ENCODE measurements at regions not wholly inside any gene's neighbourhood (a gene's known extent, or its start where the extent isn't known, plus 50 kb on each side); places are given as distances from the start of the nearest gene placed in this dataset.
A peak's percentile ranks its signal among the peaks of the same experiment; 100 is the strongest.

- H3K9me3 ChIP-seq (ENCODE audit: low read depth, low read length), result no peaks in the 10 kb centered on the region
- H3K27me3 ChIP-seq (ENCODE audit: insufficient read depth, low read length), result no peaks in the 10 kb centered on the region
- no peak for TF ChIP-seq CTCF (IDR thresholded peaks at IDR 0.05; ENCODE audit: extremely low read depth, low read depth, low read length)
- H3K36me3 ChIP-seq (ENCODE audit: insufficient read depth, low read length), result no peaks in the 10 kb centered on the region
- H3K4me1 ChIP-seq (ENCODE audit: insufficient read depth, low read length), result peaks cover 21% of the 10 kb centered on the region
- H3K4me3 ChIP-seq (ENCODE audit: insufficient read depth, low read length), result no peak overlapping the region
- DNase-seq (ENCODE audit: insufficient read length, low spot score, missing footprints), result no peak
- H3K79me2 ChIP-seq (ENCODE audit: insufficient read depth, low read length), result no peaks in the 10 kb centered on the region
- H3K4me2 ChIP-seq (ENCODE audit: insufficient read depth, low read length), result peak overlapping the region; percentile 43
- no peak overlapping the region for H3K27ac ChIP-seq (ENCODE audit: low read depth, low read length)
- no peaks in the 10 kb centered on the region for H4K20me1 ChIP-seq (ENCODE audit: insufficient read depth, low read length)
- H2AFZ ChIP-seq (ENCODE audit: low read length), result peak overlapping the region; percentile 44
These were observed 403.1 kb upstream of the TRIB2 start for GRCh38 chr2:12313445-12314126.

- Histone ChIP-seq H2AFZ (ENCODE audit: low read length) (peak overlapping the region; percentile 44), H3K9me3 (ENCODE audit: low read depth, low read length) (no peaks in the 10 kb centered on the region), H3K4me3 (ENCODE audit: insufficient read depth, low read length) (no peak overlapping the region), H3K4me1 (ENCODE audit: insufficient read depth, low read length) (peaks cover 28% of the 10 kb centered on the region), H4K20me1 (ENCODE audit: insufficient read depth, low read length) (no peaks in the 10 kb centered on the region), H3K79me2 (ENCODE audit: insufficient read depth, low read length) (no peaks in the 10 kb centered on the region), H3K36me3 (ENCODE audit: insufficient read depth, low read length) (no peaks in the 10 kb centered on the region), H3K27ac (ENCODE audit: low read depth, low read length) (no peak overlapping the region), H3K27me3 (ENCODE audit: insufficient read depth, low read length) (no peaks in the 10 kb centered on the region), H3K4me2 (ENCODE audit: insufficient read depth, low read length) (peak overlapping the region; percentile 43)
- TF ChIP-seq CTCF (IDR thresholded peaks at IDR 0.05; ENCODE audit: extremely low read depth, low read depth, low read length), result no peak
- peak; percentile 65 for DNase-seq (ENCODE audit: insufficient read length, low spot score, missing footprints)
These were observed 402.5 kb upstream of the TRIB2 start for GRCh38 chr2:12314127-12314760.

GRCh38 chr2:12315224-12315623 is 401.5 kb upstream of the TRIB2 start:
- Histone ChIP-seq H3K27me3 (ENCODE audit: insufficient read depth, low read length) (no peaks in the 10 kb centered on the region), H3K4me2 (ENCODE audit: insufficient read depth, low read length) (no peak overlapping the region), H3K4me1 (ENCODE audit: insufficient read depth, low read length) (peaks cover 38% of the 10 kb centered on the region), H3K27ac (ENCODE audit: low read depth, low read length) (no peak overlapping the region), H3K36me3 (ENCODE audit: insufficient read depth, low read length) (no peaks in the 10 kb centered on the region), H3K9me3 (ENCODE audit: low read depth, low read length) (no peaks in the 10 kb centered on the region), H4K20me1 (ENCODE audit: insufficient read depth, low read length) (no peaks in the 10 kb centered on the region), H3K79me2 (ENCODE audit: insufficient read depth, low read length) (no peaks in the 10 kb centered on the region), H2AFZ (ENCODE audit: low read length) (no peak overlapping the region), H3K4me3 (ENCODE audit: insufficient read depth, low read length) (no peak overlapping the region)
- TF ChIP-seq CTCF (IDR thresholded peaks at IDR 0.05; ENCODE audit: extremely low read depth, low read depth, low read length), result no peak
- DNase-seq (ENCODE audit: insufficient read length, low spot score, missing footprints), result no peak

- Histone ChIP-seq H3K27me3 (ENCODE audit: insufficient read depth, low read length) (no peaks in the 10 kb centered on the region), H3K36me3 (ENCODE audit: insufficient read depth, low read length) (no peaks in the 10 kb centered on the region), H2AFZ (ENCODE audit: low read length) (no peak overlapping the region), H3K27ac (ENCODE audit: low read depth, low read length) (no peak overlapping the region), H4K20me1 (ENCODE audit: insufficient read depth, low read length) (no peaks in the 10 kb centered on the region), H3K9me3 (ENCODE audit: low read depth, low read length) (no peaks in the 10 kb centered on the region), H3K4me2 (ENCODE audit: insufficient read depth, low read length) (no peak overlapping the region), H3K79me2 (ENCODE audit: insufficient read depth, low read length) (no peaks in the 10 kb centered on the region), H3K4me1 (ENCODE audit: insufficient read depth, low read length) (peaks cover 50% of the 10 kb centered on the region), H3K4me3 (ENCODE audit: insufficient read depth, low read length) (no peak overlapping the region)
- no peak for TF ChIP-seq CTCF (IDR thresholded peaks at IDR 0.05; ENCODE audit: extremely low read depth, low read depth, low read length)
- no peak for DNase-seq (ENCODE audit: insufficient read length, low spot score, missing footprints)
These were observed 400.3 kb upstream of the TRIB2 start for GRCh38 chr2:12316476-12316875.
